OCI-LY1 (cell line): ENCODE measurements at regions not wholly inside any gene's neighbourhood (a gene's known extent, or its start where the extent isn't known, plus 50 kb on each side); places are given as distances from the start of the nearest gene placed in this dataset.

Experiments used
- EZH2 ChIP-seq: fragments of 200-600 bp; sonication (generic), shearing (Covaris generic); IDR thresholded peaks from 2 replicates; pipeline ENCODE4 v1.8.0; 2017; ENCODE audit warnings: borderline replicate concordance, mixed run types, mild to moderate bottlenecking, antibody characterized with exemption, low read length, moderate library complexity, mixed read lengths
- TF ChIP-seq, protein P1 (sequence below): fragments of 200-600 bp; sonication (generic), shearing (Covaris generic); IDR thresholded peaks from 2 replicates; pipeline ENCODE4 v1.5.1; 2017; ENCODE audit warnings: mild to moderate bottlenecking, antibody characterized with exemption, low read length, moderate library complexity, mixed read lengths

GRCh38 chr1:5010236-5010635, 355.8 kb downstream of the AJAP1 start:
- TF ChIP-seq, protein P1, sequence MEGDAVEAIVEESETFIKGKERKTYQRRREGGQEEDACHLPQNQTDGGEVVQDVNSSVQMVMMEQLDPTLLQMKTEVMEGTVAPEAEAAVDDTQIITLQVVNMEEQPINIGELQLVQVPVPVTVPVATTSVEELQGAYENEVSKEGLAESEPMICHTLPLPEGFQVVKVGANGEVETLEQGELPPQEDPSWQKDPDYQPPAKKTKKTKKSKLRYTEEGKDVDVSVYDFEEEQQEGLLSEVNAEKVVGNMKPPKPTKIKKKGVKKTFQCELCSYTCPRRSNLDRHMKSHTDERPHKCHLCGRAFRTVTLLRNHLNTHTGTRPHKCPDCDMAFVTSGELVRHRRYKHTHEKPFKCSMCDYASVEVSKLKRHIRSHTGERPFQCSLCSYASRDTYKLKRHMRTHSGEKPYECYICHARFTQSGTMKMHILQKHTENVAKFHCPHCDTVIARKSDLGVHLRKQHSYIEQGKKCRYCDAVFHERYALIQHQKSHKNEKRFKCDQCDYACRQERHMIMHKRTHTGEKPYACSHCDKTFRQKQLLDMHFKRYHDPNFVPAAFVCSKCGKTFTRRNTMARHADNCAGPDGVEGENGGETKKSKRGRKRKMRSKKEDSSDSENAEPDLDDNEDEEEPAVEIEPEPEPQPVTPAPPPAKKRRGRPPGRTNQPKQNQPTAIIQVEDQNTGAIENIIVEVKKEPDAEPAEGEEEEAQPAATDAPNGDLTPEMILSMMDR: no peak
- no peak for TF ChIP-seq EZH2
